Stimulated activated CD4-positive, alpha-beta T cell treated with anti-CD3 and anti-CD28 coated beads, TNF-alpha, amount 100 ng/mL, for 48 hours (primary cell): ENCODE measurements at regions not wholly inside any gene's neighbourhood (a gene's known extent, or its start where the extent isn't known, plus 50 kb on each side); places are given as distances from the start of the nearest gene placed in this dataset.

Experiments used
- DNase-seq, 3 donors: peaks; one replicate each; pipeline ENCODE4 v3.0.0-alpha.2; 2020; ENCODE audit warnings: low read depth in 3 of 3

GRCh38 chr2:19442731-19443130 is 84.3 kb upstream of the OSR1 start:
- no peak for DNase-seq

DNA sequence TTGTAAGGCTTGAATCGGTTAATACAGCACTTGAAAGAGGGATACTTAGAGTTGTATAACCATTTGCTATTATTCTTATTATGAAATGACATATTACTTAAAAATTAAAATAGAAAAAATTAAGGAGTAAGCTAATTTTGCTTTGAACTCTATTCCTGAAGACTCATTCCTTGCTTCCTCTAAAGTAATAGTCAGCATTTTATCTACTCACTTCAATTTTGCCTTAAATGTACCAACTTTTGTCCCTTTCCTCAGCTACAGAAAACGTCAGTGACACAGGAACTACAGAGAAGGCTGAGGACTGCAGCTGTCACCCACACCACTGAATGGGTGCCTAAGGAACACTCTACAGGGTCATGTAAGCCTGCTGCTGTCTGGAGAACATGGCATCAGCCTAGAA is 80.7 kb upstream of the OSR1 start:
- no peak for DNase-seq

DNA sequence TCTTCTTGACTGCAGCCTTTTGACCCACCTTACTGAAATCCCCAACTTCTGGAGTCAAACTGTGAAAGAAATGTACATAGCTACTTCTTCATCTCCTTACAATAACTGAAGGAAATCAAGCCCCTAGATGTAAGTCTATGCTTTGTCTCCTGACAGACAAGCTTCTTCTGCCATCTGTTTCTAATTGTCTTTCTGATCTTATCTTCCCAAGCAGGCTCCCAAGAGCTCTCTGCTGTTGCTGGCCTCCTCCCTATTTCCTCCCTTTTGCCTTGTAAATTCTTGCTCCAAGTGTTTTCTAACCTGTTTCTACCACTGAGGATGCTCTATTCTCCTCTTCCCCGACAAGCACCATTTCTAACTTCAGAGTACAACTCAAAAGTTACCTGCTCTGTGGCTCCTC is 77.4 kb upstream of the OSR1 start:
- no peak for DNase-seq

- no peak for DNase-seq
These were observed 76.0 kb upstream of the OSR1 start for GRCh38 chr2:19434413-19434812.

GRCh38 chr2:19426941-19427340 is 68.5 kb upstream of the OSR1 start:
- no peak for DNase-seq

DNA sequence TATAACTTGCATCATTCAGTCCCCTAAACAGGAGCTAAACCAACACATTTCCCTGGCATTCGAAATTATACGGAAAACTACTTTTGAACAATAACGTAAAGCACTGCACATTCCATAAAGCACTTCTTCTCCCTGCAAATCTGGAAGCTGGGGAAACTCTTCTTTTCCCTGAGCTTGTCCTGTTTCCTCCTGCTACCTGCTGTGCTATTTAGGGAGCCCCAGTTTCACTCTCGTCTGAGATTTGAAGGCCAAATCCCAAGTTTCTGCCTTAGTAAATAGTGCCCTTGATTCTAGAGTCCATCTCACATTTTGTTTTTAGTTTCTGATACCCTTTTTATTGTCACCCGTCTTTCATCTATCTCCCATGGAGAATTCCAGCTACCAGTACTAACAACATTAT is 67.7 kb upstream of the OSR1 start:
- DNase-seq: no peak

DNA sequence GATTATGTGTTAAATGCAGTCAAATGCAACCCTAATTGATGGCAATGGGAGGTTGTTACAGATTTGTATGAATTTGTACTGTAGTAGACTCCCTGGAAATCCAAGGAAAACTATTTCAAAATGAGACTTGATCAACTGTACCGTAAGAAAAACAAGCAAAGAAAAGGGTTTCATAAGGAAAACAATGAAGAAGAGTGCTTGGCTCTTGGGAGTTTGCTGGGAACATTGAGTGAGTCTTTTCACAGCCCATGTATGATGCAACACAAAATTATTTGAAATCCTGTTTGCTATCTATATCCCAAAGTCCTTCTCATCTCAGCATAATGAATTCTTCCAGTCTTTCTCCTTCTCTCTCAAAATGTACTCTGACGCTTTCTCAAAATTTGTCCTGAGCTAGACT is 67.0 kb upstream of the OSR1 start:
- DNase-seq: no peak

DNA sequence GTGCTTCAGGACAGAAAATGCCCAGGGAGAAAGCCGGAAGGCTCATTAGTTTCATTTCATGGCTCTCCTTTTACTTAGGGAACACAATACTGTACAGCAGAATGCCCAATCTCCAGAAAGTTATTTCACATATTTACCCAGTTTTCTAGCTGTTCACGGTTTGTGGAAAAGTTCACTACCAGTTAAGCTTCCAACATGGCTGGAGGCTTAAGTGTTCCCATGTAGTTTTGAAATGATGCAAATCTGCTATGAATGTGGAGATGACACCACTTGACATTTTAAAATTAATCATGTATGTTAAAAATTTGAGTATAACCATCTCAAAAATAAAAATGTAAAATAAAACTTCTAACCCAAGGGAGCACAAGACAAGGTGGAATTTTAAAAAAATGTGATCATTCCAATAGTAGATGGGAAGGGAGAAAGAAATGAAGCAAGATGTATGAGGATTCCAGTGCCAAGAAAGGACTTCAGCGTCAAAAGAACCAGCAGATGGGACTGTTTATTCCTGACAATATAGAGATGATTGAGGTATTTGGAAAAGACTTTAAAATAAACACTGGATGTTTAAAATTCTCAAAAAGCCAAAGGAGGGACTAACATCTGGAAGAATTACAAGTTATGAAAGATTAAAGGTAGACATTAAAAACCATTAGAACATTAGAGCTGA is 60.9 kb upstream of the OSR1 start:
- no peak for DNase-seq

- DNase-seq: no peak
These were observed 58.6 kb upstream of the OSR1 start for GRCh38 chr2:19416784-19417684.

DNA sequence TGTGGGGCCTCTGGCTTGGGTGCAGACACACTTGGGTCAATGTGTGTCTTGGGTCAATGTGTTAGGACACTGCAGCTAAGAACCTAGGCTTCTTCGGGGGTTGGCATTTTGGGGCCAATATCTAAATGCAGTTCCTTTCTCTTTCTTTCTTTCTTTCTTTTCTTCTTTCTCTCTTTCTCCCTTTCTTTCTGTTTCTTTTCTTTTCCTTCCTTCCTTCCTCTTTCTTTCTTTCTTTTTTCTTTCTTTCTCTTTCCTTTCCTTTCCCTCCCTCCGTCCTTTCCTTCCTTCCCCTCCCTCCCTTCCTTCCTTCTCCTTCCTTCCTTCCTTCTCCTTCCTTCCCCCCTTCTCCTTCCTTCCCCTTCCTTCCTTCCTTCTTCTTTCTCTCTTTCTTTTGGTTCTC is 57.7 kb upstream of the OSR1 start:
- DNase-seq: no peak

- no peak for DNase-seq
These were observed 50.6 kb upstream of the OSR1 start for GRCh38 chr2:19409046-19409445.

GRCh38 chr2:19408592-19408991 is 50.2 kb upstream of the OSR1 start:
- DNase-seq: no peak
